H7 (cell line): ENCODE measurements at regions not wholly inside any gene's neighbourhood (a gene's known extent, or its start where the extent isn't known, plus 50 kb on each side); places are given as distances from the start of the nearest gene placed in this dataset.

Experiments
- DNase-seq: peaks from one replicate; pipeline ENCODE4 v3.0.0; 2012
- H3K27me3 ChIP-seq: 2 replicates; pipeline ENCODE4 v1.6.0; 2011; ENCODE audit warnings: mild to moderate bottlenecking, low read length; ENCODE audit not compliant: control insufficient read depth, insufficient read depth
- H3K36me3 ChIP-seq: replicated peaks from 2 replicates; pipeline ENCODE4 v1.5.1; 2011; ENCODE audit warnings: low read length; ENCODE audit not compliant: control insufficient read depth, insufficient read depth
- H3K4me3 ChIP-seq: 2 replicates; pipeline ENCODE4 v1.5.1; 2011; ENCODE audit warnings: low read depth, mild to moderate bottlenecking, control low read depth, low read length, moderate library complexity; ENCODE audit not compliant: insufficient read depth

- H3K36me3 ChIP-seq, result no peaks in the 10 kb centered on the region
- no peak overlapping the region for H3K4me3 ChIP-seq
- H3K27me3 ChIP-seq, result no peaks in the 10 kb centered on the region; the same call in 1 of the 2 replicates
- DNase-seq, result no peak
These were observed 481.7 kb upstream of the USP24 start for GRCh38 chr1:55696891-55697290.

- Histone ChIP-seq H3K4me3 (no peak overlapping the region), H3K27me3 (no peaks in the 10 kb centered on the region; the same call in 1 of the 2 replicates), H3K36me3 (no peaks in the 10 kb centered on the region)
- no peak for DNase-seq
These were observed 481.1 kb upstream of the USP24 start for GRCh38 chr1:55696181-55696754.

- H3K36me3 ChIP-seq, result no peaks in the 10 kb centered on the region
- no peak overlapping the region for H3K4me3 ChIP-seq
- H3K27me3 ChIP-seq, result no peaks in the 10 kb centered on the region; the same call in 1 of the 2 replicates
- no peak for DNase-seq
These were observed 480.4 kb upstream of the USP24 start for GRCh38 chr1:55695552-55695951.

GRCh38 chr1:55695151-55695550 lies 480.0 kb upstream of the USP24 start:
- Histone ChIP-seq H3K36me3 (no peaks in the 10 kb centered on the region), H3K27me3 (no peaks in the 10 kb centered on the region; the same call in 1 of the 2 replicates), H3K4me3 (no peak overlapping the region)
- no peak for DNase-seq

- no peaks in the 10 kb centered on the region; the same call in 1 of the 2 replicates for H3K27me3 ChIP-seq
- DNase-seq, result no peak
- no peaks in the 10 kb centered on the region for H3K36me3 ChIP-seq
- no peak overlapping the region for H3K4me3 ChIP-seq
These were observed 479.2 kb upstream of the USP24 start for GRCh38 chr1:55694310-55694801.

- Histone ChIP-seq H3K36me3 (no peaks in the 10 kb centered on the region), H3K4me3 (no peak overlapping the region), H3K27me3 (no peaks in the 10 kb centered on the region; the same call in 1 of the 2 replicates)
- no peak for DNase-seq
These were observed 477.6 kb upstream of the USP24 start for GRCh38 chr1:55692726-55693125.

GRCh38 chr1:55690366-55690765 lies 475.2 kb upstream of the USP24 start:
- Histone ChIP-seq H3K27me3 (no peaks in the 10 kb centered on the region; the same call in 1 of the 2 replicates), H3K4me3 (no peak overlapping the region), H3K36me3 (no peaks in the 10 kb centered on the region)
- DNase-seq, result no peak

- Histone ChIP-seq H3K4me3 (no peak overlapping the region), H3K36me3 (no peaks in the 10 kb centered on the region)
These were observed 474.6 kb upstream of the USP24 start for GRCh38 chr1:55689800-55690199.

GRCh38 chr1:55685560-55685959 lies 470.4 kb upstream of the USP24 start:
- DNase-seq, result no peak
- Histone ChIP-seq H3K36me3 (no peaks in the 10 kb centered on the region), H3K27me3 (no peaks in the 10 kb centered on the region), H3K4me3 (no peak overlapping the region)

More at GRCh38 chr1:55689800-55690199, 474.6 kb upstream of the USP24 start:
- no peak for DNase-seq
- no peaks in the 10 kb centered on the region; the same call in 1 of the 2 replicates for H3K27me3 ChIP-seq

GRCh38 chr1:55684131-55684650 lies 469.0 kb upstream of the USP24 start:
- Histone ChIP-seq H3K4me3 (no peak overlapping the region), H3K27me3 (no peaks in the 10 kb centered on the region), H3K36me3 (no peaks in the 10 kb centered on the region)
- no peak for DNase-seq

- Histone ChIP-seq H3K36me3 (no peaks in the 10 kb centered on the region), H3K27me3 (no peaks in the 10 kb centered on the region), H3K4me3 (no peak overlapping the region)
- no peak for DNase-seq
These were observed 467.0 kb upstream of the USP24 start for GRCh38 chr1:55682198-55682597.

GRCh38 chr1:55679971-55680370 lies 464.8 kb upstream of the USP24 start:
- no peak overlapping the region for H3K4me3 ChIP-seq
- H3K27me3 ChIP-seq, result no peaks in the 10 kb centered on the region
- no peak for DNase-seq
- H3K36me3 ChIP-seq, result no peaks in the 10 kb centered on the region

GRCh38 chr1:55673416-55673815 lies 458.3 kb upstream of the USP24 start:
- DNase-seq, result no peak
- Histone ChIP-seq H3K36me3 (no peaks in the 10 kb centered on the region), H3K27me3 (no peaks in the 10 kb centered on the region), H3K4me3 (no peak overlapping the region)

GRCh38 chr1:55670331-55671082 lies 455.3 kb upstream of the USP24 start:
- Histone ChIP-seq H3K27me3 (no peaks in the 10 kb centered on the region), H3K4me3 (no peak overlapping the region), H3K36me3 (no peaks in the 10 kb centered on the region)
- no peak for DNase-seq

- DNase-seq, result no peak
- Histone ChIP-seq H3K27me3 (no peaks in the 10 kb centered on the region; the same call in 1 of the 2 replicates), H3K4me3 (no peak overlapping the region), H3K36me3 (no peaks in the 10 kb centered on the region)
These were observed 454.1 kb upstream of the USP24 start for GRCh38 chr1:55669293-55669692.
